PC-9 (cell line): ENCODE measurements at regions not wholly inside any gene's neighbourhood (a gene's known extent, or its start where the extent isn't known, plus 50 kb on each side); places are given as distances from the start of the nearest gene placed in this dataset.

ENCODE experiments used
- BruUV-seq: library from RNA; stranded (reverse); fragments of 400-500 nt; replicated peaks from 2 replicates; lab custom pipeline; 2021; lab: Mats Ljungman, UMichigan
- CTCF ChIA-PET: fragments of 300-600 bp; sonication (Branson Sonifier 250); formaldehyde crosslinking; loops from one replicate; lab custom pipeline; 2022; ENCODE audit warnings: antibody characterized with exemption; lab: Charles Lee
- POLR2A ChIA-PET: fragments of 300-600 bp; sonication (Branson Sonifier 250); formaldehyde crosslinking; loops from one replicate; lab custom pipeline; 2022; ENCODE audit warnings: antibody characterized with exemption; ENCODE audit not compliant: unreplicated experiment; lab: Charles Lee
- DNase-seq, 2 experiments: peaks; one replicate each; pipeline versions ENCODE4 v3.0.0 to v3.0.0-alpha.2; 2015 to 2022; ENCODE audit warnings: mixed read lengths in 1 of 2
- H2AFZ ChIP-seq: fragments of 200-600 bp; sonication (generic); 2 replicates; pipeline ENCODE4 v1.8.1; 2017; ENCODE audit warnings: antibody characterized with exemption
- H3F3A ChIP-seq: fragments of 200-600 bp; sonication (generic); 2 replicates; pipeline ENCODE4 v1.8.1; 2017; ENCODE audit warnings: antibody characterized with exemption, mild to moderate bottlenecking, low read depth; ENCODE audit not compliant: insufficient read depth
- H3K27ac ChIP-seq: fragments of 200-600 bp; sonication (generic); 2 replicates; pipeline ENCODE4 v1.6.1; 2016; ENCODE audit warnings: mixed run types
- H3K27me3 ChIP-seq: fragments of 200-600 bp; sonication (generic); 2 replicates; pipeline ENCODE4 v1.6.1; 2016; ENCODE audit warnings: low read depth, mixed run types; ENCODE audit not compliant: insufficient read depth
- H3K36me3 ChIP-seq: fragments of 200-600 bp; sonication (generic); 2 replicates; pipeline ENCODE4 v1.6.1; 2016; ENCODE audit warnings: low read depth, mixed run types
- H3K4me1 ChIP-seq: fragments of 200-600 bp; sonication (generic); replicated peaks from 2 replicates; pipeline ENCODE4 v1.6.1; 2016; ENCODE audit warnings: mixed run types; ENCODE audit not compliant: insufficient read depth
- H3K4me2 ChIP-seq: fragments of 200-600 bp; sonication (generic); 2 replicates; pipeline ENCODE4 v1.6.1; 2017; ENCODE audit warnings: mixed run types
- H3K4me3 ChIP-seq: fragments of 200-600 bp; sonication (generic); 2 replicates; pipeline ENCODE4 v1.6.1; 2016; ENCODE audit warnings: mixed run types
- H3K79me2 ChIP-seq: fragments of 200-600 bp; sonication (generic); 2 replicates; pipeline ENCODE4 v1.6.1; 2017; ENCODE audit warnings: low read depth, mixed run types
- H3K9me2 ChIP-seq: fragments of 200-600 bp; sonication (generic); 2 replicates; pipeline ENCODE4 v1.8.1; 2017; ENCODE audit warnings: mild to moderate bottlenecking; ENCODE audit not compliant: insufficient read depth
- H3K9me3 ChIP-seq: fragments of 200-600 bp; sonication (generic); 2 replicates; pipeline ENCODE4 v1.8.1; 2016; ENCODE audit warnings: low read depth; ENCODE audit not compliant: insufficient read depth
- H4K20me1 ChIP-seq: fragments of 200-600 bp; sonication (generic); 2 replicates; pipeline ENCODE4 v1.8.1; 2017; ENCODE audit not compliant: insufficient read depth
- EZH2 ChIP-seq: fragments of 200-600 bp; sonication (generic); IDR thresholded peaks from 2 replicates; pipeline ENCODE4 v1.8.0; 2017; ENCODE audit warnings: antibody characterized with exemption, low read depth
- intact Hi-C: fragments of 100-400 bp; cut with micrococcal nuclease; formaldehyde crosslinking; loops from one replicate; pipeline ENCODE4 v1.10.0; 2022; ENCODE audit not compliant: unreplicated experiment
- TF ChIP-seq, protein P1 (sequence below): fragments of 200-600 bp; sonication (generic); conservative IDR thresholded peaks from 2 replicates; pipeline ENCODE4 v1.6.1; 2017; ENCODE audit warnings: mixed run types, antibody characterized with exemption, mild to moderate bottlenecking, moderate library complexity

DNA sequence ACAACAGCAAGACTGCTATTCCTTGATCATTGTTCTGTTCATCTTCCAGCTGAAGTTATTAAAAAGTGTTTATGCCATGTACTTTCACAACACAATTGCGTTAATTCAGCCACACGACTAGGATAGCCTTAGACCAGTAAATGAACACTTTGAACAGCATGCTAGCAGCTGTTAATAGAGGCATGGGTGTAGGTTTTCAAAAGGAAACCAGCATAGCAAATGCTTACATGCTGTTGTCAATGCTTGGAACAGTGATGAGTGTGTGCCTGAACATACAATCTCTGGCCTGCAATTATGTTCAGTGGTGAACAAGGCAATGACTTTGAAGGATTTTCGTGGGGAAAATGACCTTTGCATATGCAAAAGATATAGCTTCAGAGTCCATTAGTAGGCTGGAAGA, 127.4 kb upstream of the RBM19 start:
- H3K27me3 ChIP-seq: no peaks in the 10 kb centered on the region; the same call in 1 of the 2 replicates
- no peaks in the 10 kb centered on the region for H3K4me1 ChIP-seq
- no peaks in the 10 kb centered on the region for H4K20me1 ChIP-seq
- H3K9me2 ChIP-seq: no peaks in the 10 kb centered on the region
- H3K4me3 ChIP-seq: no peak overlapping the region
- no TSS peak for BruUV-seq
- H2AFZ ChIP-seq: no peak overlapping the region
- H3K27ac ChIP-seq: no peak overlapping the region
- no peaks in the 10 kb centered on the region for H3K9me3 ChIP-seq
- TF ChIP-seq, protein P1, sequence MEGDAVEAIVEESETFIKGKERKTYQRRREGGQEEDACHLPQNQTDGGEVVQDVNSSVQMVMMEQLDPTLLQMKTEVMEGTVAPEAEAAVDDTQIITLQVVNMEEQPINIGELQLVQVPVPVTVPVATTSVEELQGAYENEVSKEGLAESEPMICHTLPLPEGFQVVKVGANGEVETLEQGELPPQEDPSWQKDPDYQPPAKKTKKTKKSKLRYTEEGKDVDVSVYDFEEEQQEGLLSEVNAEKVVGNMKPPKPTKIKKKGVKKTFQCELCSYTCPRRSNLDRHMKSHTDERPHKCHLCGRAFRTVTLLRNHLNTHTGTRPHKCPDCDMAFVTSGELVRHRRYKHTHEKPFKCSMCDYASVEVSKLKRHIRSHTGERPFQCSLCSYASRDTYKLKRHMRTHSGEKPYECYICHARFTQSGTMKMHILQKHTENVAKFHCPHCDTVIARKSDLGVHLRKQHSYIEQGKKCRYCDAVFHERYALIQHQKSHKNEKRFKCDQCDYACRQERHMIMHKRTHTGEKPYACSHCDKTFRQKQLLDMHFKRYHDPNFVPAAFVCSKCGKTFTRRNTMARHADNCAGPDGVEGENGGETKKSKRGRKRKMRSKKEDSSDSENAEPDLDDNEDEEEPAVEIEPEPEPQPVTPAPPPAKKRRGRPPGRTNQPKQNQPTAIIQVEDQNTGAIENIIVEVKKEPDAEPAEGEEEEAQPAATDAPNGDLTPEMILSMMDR: no peak
- TF ChIP-seq EZH2: no peak
- ChIA-PET CTCF (no interaction called here), POLR2A (no interaction called here)
- H3F3A ChIP-seq: no peaks in the 10 kb centered on the region
- H3K36me3 ChIP-seq: no peaks in the 10 kb centered on the region
- no peak overlapping the region for H3K4me2 ChIP-seq
- DNase-seq: no peak
- no peaks in the 10 kb centered on the region for H3K79me2 ChIP-seq
- intact Hi-C loops: no loop called here

DNA sequence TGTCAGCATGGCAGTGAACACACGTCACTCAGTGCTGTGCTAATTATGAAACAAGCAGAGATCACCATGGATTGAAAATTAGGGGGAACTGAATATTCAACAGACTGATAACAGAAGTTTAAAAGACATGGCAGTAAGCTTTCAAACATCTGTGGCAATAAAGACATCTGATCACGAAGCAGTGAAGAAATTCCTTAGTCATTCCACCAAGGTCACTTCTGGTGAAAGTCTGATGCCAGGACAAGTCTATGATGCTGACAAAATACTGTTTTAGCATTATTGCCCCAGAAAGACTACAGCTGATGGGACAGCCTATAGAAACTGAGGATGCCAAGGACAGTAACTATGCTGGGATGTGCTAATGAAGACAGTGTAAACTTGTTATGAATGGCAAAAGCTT, 126.9 kb upstream of the RBM19 start:
- intact Hi-C loops: no loop called here
- DNase-seq: no peak
- Histone ChIP-seq H3K27ac (no peak overlapping the region), H3K4me2 (no peak overlapping the region), H2AFZ (no peak overlapping the region), H3F3A (no peaks in the 10 kb centered on the region), H4K20me1 (no peaks in the 10 kb centered on the region), H3K4me1 (no peaks in the 10 kb centered on the region), H3K79me2 (no peaks in the 10 kb centered on the region), H3K9me3 (no peaks in the 10 kb centered on the region), H3K27me3 (no peaks in the 10 kb centered on the region; the same call in 1 of the 2 replicates), H3K9me2 (no peaks in the 10 kb centered on the region), H3K36me3 (no peaks in the 10 kb centered on the region), H3K4me3 (no peak overlapping the region)
- ChIA-PET POLR2A (no interaction called here), CTCF (no interaction called here)
- TF ChIP-seq, protein P1: no peak
- no peak for TF ChIP-seq EZH2
- no TSS peak for BruUV-seq

DNA sequence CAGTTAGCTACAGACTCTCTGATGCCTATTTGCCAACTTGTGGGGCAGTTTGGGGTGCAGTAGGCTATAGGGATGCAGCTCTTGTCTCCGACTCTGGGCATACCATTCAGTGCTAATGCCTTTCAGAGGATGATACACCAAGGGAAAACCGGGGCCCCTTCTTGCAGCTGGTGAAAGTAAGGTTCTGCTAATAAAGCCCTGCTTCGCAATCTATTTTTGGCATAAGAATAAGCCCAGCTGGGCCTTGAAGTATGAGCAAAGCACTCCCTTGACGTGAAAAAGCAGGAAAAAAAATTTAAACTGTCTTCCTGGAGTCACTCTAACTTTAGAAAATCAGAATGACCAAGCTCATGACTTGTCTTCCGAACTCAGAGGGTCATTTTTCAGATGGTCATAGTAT, 124.1 kb upstream of the RBM19 start:
- no peaks in the 10 kb centered on the region for H3K9me3 ChIP-seq
- no peak overlapping the region for H3K4me2 ChIP-seq
- H3K79me2 ChIP-seq: no peaks in the 10 kb centered on the region
- ChIA-PET CTCF (no interaction called here), POLR2A (no interaction called here)
- no peak overlapping the region for H2AFZ ChIP-seq
- TF ChIP-seq, protein P1: no peak
- TF ChIP-seq EZH2: no peak
- no peak overlapping the region for H3K4me3 ChIP-seq
- no peaks in the 10 kb centered on the region for H3K9me2 ChIP-seq
- no peaks in the 10 kb centered on the region; the same call in 1 of the 2 replicates for H3K27me3 ChIP-seq
- no peaks in the 10 kb centered on the region for H3K36me3 ChIP-seq
- no peak overlapping the region for H3K27ac ChIP-seq
- no TSS peak for BruUV-seq
- intact Hi-C loops: no loop called here
- no peaks in the 10 kb centered on the region for H3K4me1 ChIP-seq
- H4K20me1 ChIP-seq: no peaks in the 10 kb centered on the region
- no peaks in the 10 kb centered on the region for H3F3A ChIP-seq
- DNase-seq: no peak
